Keratinocyte (primary cell): ENCODE measurements at regions not wholly inside any gene's neighbourhood (a gene's known extent, or its start where the extent isn't known, plus 50 kb on each side); places are given as distances from the start of the nearest gene placed in this dataset.
"Not testable (repeated sequence)": the region's sequence is repeated elsewhere in the genome, so short reads cannot be mapped to it uniquely, and the experiment has no call there.

ENCODE experiments used
- DNase-seq: peaks from one replicate; pipeline ENCODE4 v3.0.0-alpha.2; 2011; ENCODE audit warnings: low read depth, missing footprints, low spot score
- FAIRE-seq: peaks from 2 replicates; lab custom pipeline; 2011; peaks lifted over from hg19 to GRCh38; lab: Jason Lieb, UNC
- H2AFZ ChIP-seq: 2 replicates; pipeline ENCODE4 v1.6.0; 2012; ENCODE audit warnings: low read length, control low read depth, inconsistent platforms; ENCODE audit not compliant: control insufficient read depth
- H3K27ac ChIP-seq: 2 replicates; pipeline ENCODE4 v1.5.1; 2011; ENCODE audit warnings: low read length; ENCODE audit not compliant: control insufficient read depth, insufficient read depth
- H3K27me3 ChIP-seq: 3 replicates; pipeline ENCODE4 v1.6.0; 2011; ENCODE audit warnings: low read length; ENCODE audit not compliant: control insufficient read depth, insufficient read depth; ENCODE audit errors: extremely low read depth
- H3K36me3 ChIP-seq, 2 experiments: 2 replicates in 1 of 2; 3 replicates in 1 of 2; pipeline ENCODE4 v1.5.1; 2011; ENCODE audit warnings: low read length in 2 of 2, mild to moderate bottlenecking in 1 of 2; ENCODE audit not compliant: control insufficient read depth in 2 of 2, insufficient read depth in 2 of 2; ENCODE audit errors: extremely low read depth in 1 of 2
- H3K4me1 ChIP-seq: 3 replicates; pipeline ENCODE4 v1.5.1; 2011; ENCODE audit warnings: low read length; ENCODE audit not compliant: control insufficient read depth, insufficient read depth; ENCODE audit errors: extremely low read depth
- H3K4me2 ChIP-seq: 3 replicates; pipeline ENCODE4 v1.6.0; 2011; ENCODE audit warnings: low read depth, low read length; ENCODE audit not compliant: control insufficient read depth, insufficient read depth; ENCODE audit errors: extremely low read depth
- H3K4me3 ChIP-seq, 3 experiments: fragments of 200-600 bp in 1 of 3; sonication (generic) in 1 of 3; 2 replicates in 2 of 3; 3 replicates in 1 of 3; pipeline ENCODE4 v1.5.1; 2011 to 2016; ENCODE audit warnings: low read length in 3 of 3, mild to moderate bottlenecking in 3 of 3, control low read depth in 2 of 3, inconsistent platforms in 1 of 3, low read depth in 1 of 3, mixed read lengths in 1 of 3, mixed run types in 1 of 3, moderate library complexity in 1 of 3; ENCODE audit not compliant: control insufficient read depth in 2 of 3, insufficient read depth in 2 of 3; ENCODE audit errors: extremely low read depth in 1 of 3
- H3K79me2 ChIP-seq: 2 replicates; pipeline ENCODE4 v1.6.0; 2012; ENCODE audit warnings: low read length; ENCODE audit not compliant: control insufficient read depth, insufficient read depth
- H3K9ac ChIP-seq: 3 replicates; pipeline ENCODE4 v1.6.0; 2011; ENCODE audit warnings: low read length; ENCODE audit not compliant: control insufficient read depth, insufficient read depth; ENCODE audit errors: extremely low read depth
- H3K9me1 ChIP-seq: 3 replicates; pipeline ENCODE4 v1.6.0; 2011; ENCODE audit warnings: low read length; ENCODE audit not compliant: control insufficient read depth, insufficient read depth; ENCODE audit errors: extremely low read depth
- H3K9me3 ChIP-seq: 2 replicates; pipeline ENCODE4 v1.5.1; 2012; ENCODE audit warnings: low read depth, low read length; ENCODE audit not compliant: control insufficient read depth
- H4K20me1 ChIP-seq: 3 replicates; pipeline ENCODE4 v1.6.0; 2011; ENCODE audit warnings: low read length; ENCODE audit not compliant: control insufficient read depth, insufficient read depth; ENCODE audit errors: extremely low read depth
- CTCF ChIP-seq, 3 experiments: IDR thresholded peaks in 1 of 3; conservative IDR thresholded peaks in 1 of 3; optimal IDR thresholded peaks in 1 of 3; 2 replicates in 2 of 3; 3 replicates in 1 of 3; pipeline versions ENCODE3 to v1.5.1; 2011; ENCODE audit warnings: low read length in 3 of 3, mild to moderate bottlenecking in 3 of 3, moderate library complexity in 2 of 3, control low read depth in 1 of 3, inconsistent platforms in 1 of 3; ENCODE audit not compliant: insufficient read depth in 2 of 3; ENCODE audit errors: extremely low read depth in 1 of 3
- EZH2 ChIP-seq: IDR thresholded peaks from one replicate; pipeline ENCODE4 v1.6.1; 2012; ENCODE audit warnings: inconsistent platforms, mild to moderate bottlenecking, low read length, moderate library complexity
- dilution Hi-C: fragments of 300-500 bp; cut with MboI; formaldehyde crosslinking; loops from one replicate; pipeline ENCODE4 v1.7.0; 2020; ENCODE audit warnings: low sequenced_read_pairs; ENCODE audit not compliant: extremely low pct_ligation_motif_present

DNA sequence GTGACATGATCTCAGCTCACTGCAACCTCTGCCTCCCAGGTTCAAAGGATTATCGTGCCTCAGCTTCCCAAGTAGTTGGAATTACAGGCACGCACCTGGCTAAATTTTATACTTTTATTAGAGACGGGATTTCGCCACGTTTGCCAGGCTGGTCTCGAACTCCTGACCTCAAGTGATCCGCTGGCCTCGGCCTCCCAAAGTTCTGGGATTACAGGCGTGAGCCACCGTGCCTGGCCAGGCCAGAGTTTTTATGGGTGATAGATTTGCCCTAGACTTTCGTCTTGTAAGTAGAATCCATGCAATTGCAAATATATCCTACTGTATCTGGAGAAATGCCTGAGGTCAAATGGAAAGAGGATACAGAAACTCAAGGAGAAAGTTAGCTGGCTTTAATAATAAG lies 819.9 kb upstream of the SLITRK1 start:
- TF ChIP-seq CTCF (optimal IDR thresholded peaks at IDR 0.05 in 1 of 3, IDR thresholded peaks at IDR 0.05 in 1 of 3, conservative IDR thresholded peaks at IDR 0.05 in 1 of 3; ENCODE audit: extremely low read depth in 1 of 3, insufficient read depth in 2 of 3, low read length in 3 of 3) (no peak), EZH2 (no peak)
- no peak for FAIRE-seq
- H3K4me3 ChIP-seq, result no peak overlapping the region
- H3K9me3 ChIP-seq, result no peaks in the 10 kb centered on the region
- H3K9me1 ChIP-seq, result no peaks in the 10 kb centered on the region
- no peaks in the 10 kb centered on the region for H3K36me3 ChIP-seq
- DNase-seq, result no peak
- no peak overlapping the region for H3K4me2 ChIP-seq
- no peaks in the 10 kb centered on the region for H3K4me1 ChIP-seq
- dilution Hi-C loops, result no loop called here
- H3K9ac ChIP-seq, result no peak overlapping the region
- no peaks in the 10 kb centered on the region for H3K27me3 ChIP-seq
- no peak overlapping the region for H2AFZ ChIP-seq
- no peaks in the 10 kb centered on the region for H3K79me2 ChIP-seq
- no peak overlapping the region for H3K27ac ChIP-seq
- no peaks in the 10 kb centered on the region for H4K20me1 ChIP-seq

- H3K9ac ChIP-seq, FAIRE-seq: not testable (repeated sequence)
Observed at GRCh38 chr13:84697591-84697990, 815.3 kb upstream of the SLITRK1 start.

DNA sequence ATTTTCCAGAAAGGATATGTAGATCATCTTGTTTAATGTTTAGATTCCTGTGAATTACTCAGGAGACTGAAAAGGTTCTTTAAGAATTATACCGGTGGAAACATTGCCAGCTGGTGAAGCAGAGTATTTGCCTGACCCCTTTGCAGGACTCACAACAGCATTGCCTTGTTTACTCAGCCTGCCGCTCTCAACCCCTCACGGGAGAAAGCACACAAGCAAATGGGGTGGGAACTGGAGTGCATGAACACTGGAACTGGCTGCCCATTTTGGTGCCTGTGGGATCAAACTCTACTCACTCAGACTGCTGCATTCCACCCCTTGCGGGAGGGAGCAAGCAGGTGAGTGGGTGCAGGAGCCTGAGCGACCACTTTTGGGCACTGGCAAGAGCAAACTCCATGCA lies 804.7 kb upstream of the SLITRK1 start:
- DNase-seq (no peak), FAIRE-seq (no peak)
- H3K4me3 ChIP-seq, result no peak overlapping the region
- no peak overlapping the region for H3K27ac ChIP-seq
- no peak overlapping the region for H3K4me2 ChIP-seq
- H3K4me1 ChIP-seq, result no peaks in the 10 kb centered on the region
- TF ChIP-seq EZH2 (no peak), CTCF (optimal IDR thresholded peaks at IDR 0.05 in 1 of 3, IDR thresholded peaks at IDR 0.05 in 1 of 3, conservative IDR thresholded peaks at IDR 0.05 in 1 of 3; ENCODE audit: extremely low read depth in 1 of 3, insufficient read depth in 2 of 3, low read length in 3 of 3) (no peak)
- no peaks in the 10 kb centered on the region for H3K9me3 ChIP-seq
- dilution Hi-C loops, result no loop called here
- H3K27me3 ChIP-seq, result no peaks in the 10 kb centered on the region
- H3K36me3 ChIP-seq, result no peaks in the 10 kb centered on the region
- no peaks in the 10 kb centered on the region for H3K9me1 ChIP-seq
- no peaks in the 10 kb centered on the region for H4K20me1 ChIP-seq
- no peak overlapping the region for H2AFZ ChIP-seq
- H3K9ac ChIP-seq, result no peak overlapping the region
- no peaks in the 10 kb centered on the region for H3K79me2 ChIP-seq

More at GRCh38 chr13:84697591-84697990, 815.3 kb upstream of the SLITRK1 start:
- H3K27ac ChIP-seq, H3K4me1 ChIP-seq, H3K36me3 ChIP-seq, H4K20me1 ChIP-seq, H3K9me3 ChIP-seq, H2AFZ ChIP-seq, H3K79me2 ChIP-seq, dilution Hi-C loops, H3K4me3 ChIP-seq, H3K9me1 ChIP-seq, H3K4me2 ChIP-seq, DNase-seq, H3K27me3 ChIP-seq: not testable (repeated sequence)
